Eye (tissue), 1 donor: ENCODE measurements at regions not wholly inside any gene's neighbourhood (a gene's known extent, or its start where the extent isn't known, plus 50 kb on each side); places are given as distances from the start of the nearest gene placed in this dataset.

Experiments
- DNase-seq: peaks from one replicate; pipeline ENCODE4 v3.0.0-alpha.2; 2015

- DNase-seq, result peak; percentile 17
Observed at GRCh38 chr6:55636406-55637102, 57.6 kb upstream of the HMGCLL1 start.

GRCh38 chr6:55633471-55633870 lies 54.5 kb upstream of the HMGCLL1 start:
- no peak for DNase-seq

GRCh38 chr6:55632953-55633352 lies 54.0 kb upstream of the HMGCLL1 start:
- no peak for DNase-seq
